ENCODE measurements at regions not wholly inside any gene's neighbourhood (a gene's known extent, or its start where the extent isn't known, plus 50 kb on each side); places are given as distances from the start of the nearest gene placed in this dataset.
"Not testable (repeated sequence)": the region's sequence is repeated elsewhere in the genome, so short reads cannot be mapped to it uniquely, and the experiment has no call there.

DNA sequence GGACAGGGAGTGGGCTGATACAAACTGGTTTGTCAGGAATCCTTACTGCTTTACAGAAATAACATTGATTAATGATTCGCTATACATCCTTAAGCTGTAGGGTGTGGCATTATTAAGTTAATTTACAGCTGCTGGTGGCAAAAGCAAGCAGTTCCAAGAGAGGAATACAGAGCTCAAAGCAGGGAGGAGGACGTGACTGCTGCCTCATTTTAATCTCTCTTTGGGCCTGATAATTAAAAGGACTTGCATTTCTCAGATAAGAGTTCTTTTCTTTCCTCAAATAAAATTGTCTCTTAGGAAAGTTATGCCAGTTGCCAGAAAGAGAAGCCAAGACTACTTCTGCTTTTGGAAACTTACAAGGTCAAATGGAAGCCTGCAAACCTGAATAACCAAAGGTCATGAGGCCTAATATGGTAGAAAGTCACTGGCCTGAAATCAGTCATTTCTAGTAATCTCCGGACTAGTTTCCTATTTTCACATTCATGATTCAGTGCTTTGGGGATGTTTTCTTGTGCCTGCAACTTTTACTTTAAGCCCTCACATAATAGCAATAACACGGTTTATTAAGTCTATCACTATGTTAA, 426.2 kb upstream of the SPATA31A3 start:
- H3K36me3 Mint-ChIP-seq: not testable (repeated sequence)

DNA sequence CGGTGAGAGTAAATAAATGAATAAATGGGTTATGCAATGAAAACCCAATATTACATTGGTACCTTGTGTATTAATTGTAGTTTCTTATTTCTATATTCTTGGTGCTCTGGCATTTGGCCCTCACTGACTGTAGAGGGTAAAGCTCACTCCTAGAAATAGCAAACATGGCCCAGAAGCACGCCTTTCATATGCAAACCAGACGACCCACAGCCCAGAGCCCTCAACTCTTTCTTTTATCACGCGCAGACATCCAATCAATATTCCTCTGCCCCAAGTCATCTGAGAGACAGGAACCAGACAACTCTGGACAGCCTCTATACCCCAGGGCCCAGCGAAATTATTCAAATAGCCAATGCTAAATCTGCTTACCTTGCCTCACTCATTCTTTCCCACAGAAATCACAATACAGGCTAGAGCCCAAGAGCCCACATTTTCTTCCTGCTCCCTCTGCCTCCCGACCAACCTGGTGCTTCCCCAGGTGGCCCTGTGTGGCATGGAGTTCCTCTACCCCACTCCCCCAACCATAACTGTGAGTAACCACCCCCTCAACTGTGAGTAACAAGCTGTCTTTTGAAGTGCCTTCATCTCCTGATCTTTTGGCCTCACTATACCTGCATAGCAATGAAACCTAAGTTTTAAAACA, 425.1 kb upstream of the SPATA31A3 start:
- H3K4me1 ChIP-seq (ENCODE audit: control insufficient read depth, insufficient read depth, low read length, poor library complexity, severe bottlenecking); H3K27ac ChIP-seq (ENCODE audit: insufficient read depth, low read length, poor library complexity, severe bottlenecking); DNase-seq; H3K9me3 Mint-ChIP-seq; H3K36me3 ChIP-seq (ENCODE audit: control insufficient read depth, insufficient read depth, low read length); H3K36me3 Mint-ChIP-seq; H3K4me1 Mint-ChIP-seq; H3K27ac Mint-ChIP-seq; ATAC-seq (ENCODE audit: low read depth in 2 of 2); H3K27me3 ChIP-seq (ENCODE audit: control insufficient read depth, insufficient read depth, low read length); H3K9me3 ChIP-seq (ENCODE audit: control insufficient read depth in 2 of 2, low read length in 2 of 2); H3K4me3 Mint-ChIP-seq; H3K4me3 ChIP-seq (ENCODE audit: low read depth, low read length); H3K27me3 Mint-ChIP-seq: not testable (repeated sequence)

More for the DNA sequence above, 426.2 kb upstream of the SPATA31A3 start:
- H3K4me3 Mint-ChIP-seq; H3K27me3 Mint-ChIP-seq; H3K27ac Mint-ChIP-seq; H3K27ac ChIP-seq (ENCODE audit: insufficient read depth, low read length, poor library complexity, severe bottlenecking); H3K9me3 ChIP-seq (ENCODE audit: control insufficient read depth in 2 of 2, low read length in 2 of 2); H3K4me3 ChIP-seq (ENCODE audit: low read depth, low read length); H3K4me1 Mint-ChIP-seq; H3K4me1 ChIP-seq (ENCODE audit: control insufficient read depth, insufficient read depth, low read length, poor library complexity, severe bottlenecking); DNase-seq; H3K36me3 ChIP-seq (ENCODE audit: control insufficient read depth, insufficient read depth, low read length); ATAC-seq (ENCODE audit: low read depth in 2 of 2); H3K9me3 Mint-ChIP-seq; H3K27me3 ChIP-seq (ENCODE audit: control insufficient read depth, insufficient read depth, low read length): not testable (repeated sequence)

DNA sequence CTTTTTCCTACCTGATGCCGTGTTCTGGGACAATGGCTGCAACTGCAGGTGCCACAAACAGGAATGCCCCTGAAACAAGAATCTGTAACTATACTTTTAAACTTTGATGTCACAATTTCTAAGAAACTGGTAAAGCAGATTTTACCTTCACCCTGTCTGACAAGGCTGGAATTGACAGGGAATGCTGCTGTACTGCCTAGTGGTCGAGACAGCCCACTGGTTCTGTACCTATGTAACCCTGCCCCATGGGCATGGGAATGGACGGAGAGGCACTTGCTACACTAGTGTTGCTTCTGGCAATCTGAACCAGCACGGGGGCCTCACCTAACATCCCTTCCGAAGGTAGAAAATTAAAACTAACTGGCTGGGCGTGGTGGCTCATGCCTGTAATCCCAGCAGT, 424.3 kb upstream of the SPATA31A3 start:
- H3K4me1 Mint-ChIP-seq; H3K4me3 ChIP-seq (ENCODE audit: low read depth, low read length); H3K27ac Mint-ChIP-seq; H3K9me3 ChIP-seq (ENCODE audit: control insufficient read depth in 2 of 2, low read length in 2 of 2); H3K4me3 Mint-ChIP-seq; H3K27me3 Mint-ChIP-seq; H3K27me3 ChIP-seq (ENCODE audit: control insufficient read depth, insufficient read depth, low read length); H3K4me1 ChIP-seq (ENCODE audit: control insufficient read depth, insufficient read depth, low read length, poor library complexity, severe bottlenecking); H3K36me3 Mint-ChIP-seq; ATAC-seq (ENCODE audit: low read depth in 2 of 2); H3K27ac ChIP-seq (ENCODE audit: insufficient read depth, low read length, poor library complexity, severe bottlenecking); DNase-seq; H3K9me3 Mint-ChIP-seq; H3K36me3 ChIP-seq (ENCODE audit: control insufficient read depth, insufficient read depth, low read length): not testable (repeated sequence)

DNA sequence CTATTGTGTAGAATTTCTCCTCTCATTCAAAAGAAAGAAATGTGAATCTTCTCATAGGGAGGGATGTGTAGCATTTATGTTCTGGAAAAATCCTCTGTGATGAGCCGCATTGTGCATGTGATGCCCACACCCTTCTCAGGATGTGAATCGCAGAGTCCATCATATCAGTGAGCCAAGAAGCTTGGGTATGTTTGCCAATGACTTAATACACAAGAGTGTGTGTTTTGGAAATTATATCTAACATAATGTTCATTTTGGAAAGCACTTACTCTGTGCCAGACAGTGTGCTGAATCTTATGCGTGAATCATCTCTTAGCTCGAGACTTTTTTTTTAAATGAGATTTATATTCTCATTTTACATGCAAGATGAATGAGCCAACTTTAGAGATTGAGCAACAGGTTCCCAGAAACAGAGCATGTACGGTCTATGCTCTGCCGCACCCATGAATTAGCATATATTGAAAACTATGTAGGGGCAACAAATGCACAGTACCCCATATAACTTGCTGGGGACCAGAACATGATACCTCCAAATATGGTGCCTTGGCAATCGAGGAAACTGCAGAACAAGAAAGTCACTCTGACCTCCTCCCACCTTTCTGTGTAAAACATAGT, 418.4 kb upstream of the SPATA31A3 start:
- not testable (repeated sequence) for H3K27ac ChIP-seq (ENCODE audit: insufficient read depth, low read length, poor library complexity, severe bottlenecking); H3K27me3 Mint-ChIP-seq; H3K36me3 ChIP-seq (ENCODE audit: control insufficient read depth, insufficient read depth, low read length); ATAC-seq (ENCODE audit: low read depth in 2 of 2); H3K4me1 Mint-ChIP-seq; H3K36me3 Mint-ChIP-seq; H3K9me3 Mint-ChIP-seq; DNase-seq; H3K27ac Mint-ChIP-seq; H3K4me3 Mint-ChIP-seq; H3K9me3 ChIP-seq (ENCODE audit: control insufficient read depth in 2 of 2, low read length in 2 of 2); H3K4me3 ChIP-seq (ENCODE audit: low read depth, low read length); H3K4me1 ChIP-seq (ENCODE audit: control insufficient read depth, insufficient read depth, low read length, poor library complexity, severe bottlenecking); H3K27me3 ChIP-seq (ENCODE audit: control insufficient read depth, insufficient read depth, low read length)

DNA sequence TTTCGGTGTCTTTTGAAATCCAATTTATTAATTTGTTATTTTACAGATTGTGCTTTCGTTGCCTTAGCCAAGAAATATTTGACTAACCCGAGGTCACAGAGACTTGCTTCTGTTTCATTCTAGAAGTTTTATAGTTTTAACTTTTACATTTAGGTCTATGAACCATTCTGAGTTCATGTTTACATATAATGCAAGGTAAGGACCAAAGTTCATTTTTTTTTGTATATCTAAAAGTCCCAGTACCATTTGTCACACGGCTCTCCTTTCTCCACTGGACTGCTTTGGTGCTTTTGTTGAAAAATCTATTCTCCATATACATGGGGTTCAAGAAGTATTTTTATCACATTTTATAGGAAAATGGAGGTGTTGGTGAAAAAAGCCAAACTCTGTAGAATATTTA, 411.4 kb upstream of the SPATA31A3 start:
- not testable (repeated sequence) for H3K9me3 ChIP-seq (ENCODE audit: control insufficient read depth in 2 of 2, low read length in 2 of 2); H3K4me3 ChIP-seq (ENCODE audit: low read depth, low read length); DNase-seq; H3K9me3 Mint-ChIP-seq; H3K4me1 Mint-ChIP-seq; ATAC-seq (ENCODE audit: low read depth in 2 of 2); H3K27me3 ChIP-seq (ENCODE audit: control insufficient read depth, insufficient read depth, low read length); H3K27ac Mint-ChIP-seq; H3K36me3 ChIP-seq (ENCODE audit: control insufficient read depth, insufficient read depth, low read length); H3K27me3 Mint-ChIP-seq; H3K36me3 Mint-ChIP-seq; H3K4me1 ChIP-seq (ENCODE audit: control insufficient read depth, insufficient read depth, low read length, poor library complexity, severe bottlenecking); H3K4me3 Mint-ChIP-seq; H3K27ac ChIP-seq (ENCODE audit: insufficient read depth, low read length, poor library complexity, severe bottlenecking)

DNA sequence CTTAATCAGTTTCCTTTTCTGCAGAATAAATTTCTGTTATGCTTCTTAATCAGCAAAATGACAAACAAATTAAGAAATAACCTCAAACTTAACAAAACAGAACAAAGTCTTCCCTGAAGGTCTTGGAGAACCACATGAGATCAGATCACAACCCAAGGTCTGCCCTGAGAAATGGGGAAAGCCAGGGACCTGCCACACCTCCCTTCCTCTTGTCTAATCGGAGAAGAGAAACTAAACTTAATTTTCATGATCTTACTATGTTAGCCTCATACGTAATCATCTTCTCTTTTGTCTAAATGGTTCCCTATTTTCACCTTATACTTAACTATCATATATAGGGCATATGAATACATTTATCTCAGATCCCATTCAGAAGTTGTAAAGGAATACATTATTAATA, 405.4 kb upstream of the SPATA31A3 start:
- not testable (repeated sequence) for H3K9me3 ChIP-seq (ENCODE audit: control insufficient read depth in 2 of 2, low read length in 2 of 2); H3K36me3 ChIP-seq (ENCODE audit: control insufficient read depth, insufficient read depth, low read length); H3K27me3 Mint-ChIP-seq; H3K27me3 ChIP-seq (ENCODE audit: control insufficient read depth, insufficient read depth, low read length); H3K4me3 Mint-ChIP-seq; H3K4me3 ChIP-seq (ENCODE audit: low read depth, low read length); ATAC-seq (ENCODE audit: low read depth in 2 of 2); H3K4me1 ChIP-seq (ENCODE audit: control insufficient read depth, insufficient read depth, low read length, poor library complexity, severe bottlenecking); DNase-seq; H3K27ac ChIP-seq (ENCODE audit: insufficient read depth, low read length, poor library complexity, severe bottlenecking); H3K27ac Mint-ChIP-seq; H3K36me3 Mint-ChIP-seq; H3K4me1 Mint-ChIP-seq; H3K9me3 Mint-ChIP-seq

DNA sequence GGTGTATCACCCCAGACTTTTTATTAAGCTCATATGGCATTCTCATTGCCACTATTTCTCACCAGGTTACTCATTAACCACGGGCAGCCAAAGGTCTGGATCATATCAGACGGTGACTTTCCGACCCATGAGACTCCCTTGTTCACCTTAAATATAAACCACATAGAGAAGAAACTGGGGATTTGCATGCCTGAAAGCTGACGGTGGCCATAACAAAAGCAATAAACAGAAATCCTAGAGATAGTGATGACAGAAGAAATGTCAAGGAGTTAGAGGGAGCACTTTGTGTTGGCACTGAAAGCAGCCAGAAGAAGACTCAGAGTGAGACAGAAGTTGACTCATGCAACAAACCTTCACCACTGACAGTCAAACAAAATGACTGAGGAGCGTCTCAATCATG, 402.4 kb upstream of the SPATA31A3 start:
- H3K4me1 Mint-ChIP-seq, H3K27me3 Mint-ChIP-seq, H3K4me3 Mint-ChIP-seq: not testable (repeated sequence)

DNA sequence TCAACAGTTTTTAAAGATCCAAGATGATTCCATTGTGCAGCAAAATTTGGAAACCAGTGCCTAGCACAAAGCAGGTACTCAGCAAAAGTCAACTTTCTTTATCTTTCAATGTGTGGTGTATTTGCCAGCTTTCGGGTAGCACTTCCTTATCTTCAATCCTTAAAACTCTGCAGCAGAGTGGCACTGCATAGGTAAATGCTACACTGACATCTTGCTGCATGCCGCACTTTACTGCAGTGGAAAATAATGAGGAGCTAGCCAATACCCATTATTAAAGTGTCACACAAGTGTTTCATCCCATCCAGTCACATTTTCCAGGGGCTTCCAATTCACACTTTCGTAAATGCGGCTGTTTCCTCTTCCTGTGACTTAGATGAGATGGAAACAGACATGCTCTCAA, 401.7 kb upstream of the SPATA31A3 start:
- not testable (repeated sequence) for H3K27me3 Mint-ChIP-seq; H3K36me3 Mint-ChIP-seq; H3K9me3 Mint-ChIP-seq; H3K4me3 ChIP-seq (ENCODE audit: low read depth, low read length); H3K27ac ChIP-seq (ENCODE audit: insufficient read depth, low read length, poor library complexity, severe bottlenecking); H3K27ac Mint-ChIP-seq; H3K9me3 ChIP-seq (ENCODE audit: control insufficient read depth in 2 of 2, low read length in 2 of 2); ATAC-seq (ENCODE audit: low read depth in 2 of 2); DNase-seq; H3K27me3 ChIP-seq (ENCODE audit: control insufficient read depth, insufficient read depth, low read length); H3K36me3 ChIP-seq (ENCODE audit: control insufficient read depth, insufficient read depth, low read length); H3K4me3 Mint-ChIP-seq; H3K4me1 ChIP-seq (ENCODE audit: control insufficient read depth, insufficient read depth, low read length, poor library complexity, severe bottlenecking); H3K4me1 Mint-ChIP-seq

More for the DNA sequence above, 402.4 kb upstream of the SPATA31A3 start:
- not testable (repeated sequence) for H3K27me3 ChIP-seq (ENCODE audit: control insufficient read depth, insufficient read depth, low read length); H3K9me3 Mint-ChIP-seq; H3K9me3 ChIP-seq (ENCODE audit: control insufficient read depth in 2 of 2, low read length in 2 of 2); H3K27ac Mint-ChIP-seq; H3K27ac ChIP-seq (ENCODE audit: insufficient read depth, low read length, poor library complexity, severe bottlenecking); H3K4me3 ChIP-seq (ENCODE audit: low read depth, low read length); DNase-seq; ATAC-seq (ENCODE audit: low read depth in 2 of 2); H3K4me1 ChIP-seq (ENCODE audit: control insufficient read depth, insufficient read depth, low read length, poor library complexity, severe bottlenecking); H3K36me3 Mint-ChIP-seq; H3K36me3 ChIP-seq (ENCODE audit: control insufficient read depth, insufficient read depth, low read length)

Measured in CD4-positive, CD25-positive, alpha-beta regulatory T cell (primary cell).